GM10248 (cell line): ENCODE measurements at regions not wholly inside any gene's neighbourhood (a gene's known extent, or its start where the extent isn't known, plus 50 kb on each side); places are given as distances from the start of the nearest gene placed in this dataset.
"Not testable (repeated sequence)": the region's sequence is repeated elsewhere in the genome, so short reads cannot be mapped to it uniquely, and the experiment has no call there.

Experiments used
- CTCF ChIA-PET: fragments of 300-600 bp; sonication (Branson Sonifier 250); formaldehyde crosslinking; extraction: SDS; loops from one replicate; lab custom pipeline; 2021; ENCODE audit warnings: antibody characterized with exemption; lab: Yijun Ruan, JAX
- POLR2A ChIA-PET: fragments of 350-650 bp; sonication (Branson Sonifier 250); formaldehyde crosslinking; extraction: SDS; loops from one replicate; lab custom pipeline; 2020; ENCODE audit warnings: antibody characterized with exemption; lab: Yijun Ruan, JAX
- DNase-seq: peaks from one replicate; pipeline ENCODE4 v3.0.0; 2012; ENCODE audit errors: extremely low spot score
- TF ChIP-seq, protein P1 (sequence below): IDR thresholded peaks from 2 replicates; pipeline ENCODE4 v1.5.1; 2012; ENCODE audit warnings: mild to moderate bottlenecking, low read depth; ENCODE audit errors: extremely low read depth, missing control alignments, control extremely low read depth

DNA sequence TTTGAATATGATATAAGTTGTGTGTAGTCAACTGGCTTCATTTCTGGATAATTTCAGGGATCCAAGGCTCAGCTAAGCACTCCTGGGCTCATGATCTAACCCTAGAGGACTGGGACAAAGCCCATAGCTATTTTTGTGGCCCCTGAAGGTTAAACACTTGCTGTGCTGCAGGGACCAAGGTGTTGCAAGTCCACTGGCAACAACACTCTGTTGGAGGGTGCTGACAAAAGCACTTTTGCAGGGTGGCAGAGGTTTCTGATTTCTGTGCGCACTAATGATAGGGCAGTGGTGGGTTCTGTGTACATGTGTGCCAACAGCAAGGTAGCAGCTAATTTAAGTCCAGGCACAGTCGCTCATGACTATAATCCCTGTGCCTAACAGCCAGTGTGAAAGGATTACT, 445.3 kb upstream of the SYNCRIP start:
- TF ChIP-seq, protein P1, sequence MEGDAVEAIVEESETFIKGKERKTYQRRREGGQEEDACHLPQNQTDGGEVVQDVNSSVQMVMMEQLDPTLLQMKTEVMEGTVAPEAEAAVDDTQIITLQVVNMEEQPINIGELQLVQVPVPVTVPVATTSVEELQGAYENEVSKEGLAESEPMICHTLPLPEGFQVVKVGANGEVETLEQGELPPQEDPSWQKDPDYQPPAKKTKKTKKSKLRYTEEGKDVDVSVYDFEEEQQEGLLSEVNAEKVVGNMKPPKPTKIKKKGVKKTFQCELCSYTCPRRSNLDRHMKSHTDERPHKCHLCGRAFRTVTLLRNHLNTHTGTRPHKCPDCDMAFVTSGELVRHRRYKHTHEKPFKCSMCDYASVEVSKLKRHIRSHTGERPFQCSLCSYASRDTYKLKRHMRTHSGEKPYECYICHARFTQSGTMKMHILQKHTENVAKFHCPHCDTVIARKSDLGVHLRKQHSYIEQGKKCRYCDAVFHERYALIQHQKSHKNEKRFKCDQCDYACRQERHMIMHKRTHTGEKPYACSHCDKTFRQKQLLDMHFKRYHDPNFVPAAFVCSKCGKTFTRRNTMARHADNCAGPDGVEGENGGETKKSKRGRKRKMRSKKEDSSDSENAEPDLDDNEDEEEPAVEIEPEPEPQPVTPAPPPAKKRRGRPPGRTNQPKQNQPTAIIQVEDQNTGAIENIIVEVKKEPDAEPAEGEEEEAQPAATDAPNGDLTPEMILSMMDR, result no peak
- DNase-seq, result no peak
- ChIA-PET POLR2A (no interaction called here), CTCF (no interaction called here)

DNA sequence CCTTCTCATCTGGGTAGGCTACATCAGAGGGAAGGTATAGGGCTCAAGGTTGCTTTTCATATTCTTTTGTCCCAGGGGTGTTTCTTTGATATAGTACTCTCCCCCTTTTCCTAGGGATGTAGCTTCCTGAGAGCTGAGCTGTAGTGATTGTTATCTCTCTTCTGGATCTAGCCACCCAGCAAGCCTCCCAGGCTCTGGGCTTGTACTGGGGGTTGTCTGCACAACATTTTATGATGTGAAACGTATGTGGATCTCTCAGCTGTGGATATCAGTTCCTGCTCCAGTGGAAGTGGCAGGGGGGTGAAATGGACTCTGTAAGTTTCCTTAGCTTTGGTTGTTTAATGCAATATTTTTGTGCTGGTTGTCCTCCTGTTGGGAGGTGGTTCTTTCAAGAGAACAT, 437.3 kb upstream of the SYNCRIP start:
- POLR2A ChIA-PET, result no interaction called here
- CTCF ChIA-PET, result no interaction called here
- no peak for DNase-seq
- TF ChIP-seq, protein P1, result no peak

GRCh38 chr6:86070151-86070550, 427.5 kb upstream of the SYNCRIP start:
- CTCF ChIA-PET, result interaction anchor here (1.2 to 1.3 kb wide), 2 partner anchors 14 to 24 kb away, joined by 3 to 4 read pairs; no protein-coding TSS in a partner anchor
- TF ChIP-seq, protein P1, result no peak
- DNase-seq, result no peak
- POLR2A ChIA-PET, result no interaction called here

- CTCF ChIA-PET, result interaction anchor here (1.0 kb wide), 1 partner anchor 51 kb away, joined by 3 read pairs; no protein-coding TSS in a partner anchor
- POLR2A ChIA-PET, DNase-seq: not testable (repeated sequence)
Measured at GRCh38 chr6:86065002-86065401, 422.3 kb upstream of the SYNCRIP start.

GRCh38 chr6:86057293-86057980, 414.8 kb upstream of the SYNCRIP start:
- POLR2A ChIA-PET, CTCF ChIA-PET, DNase-seq: not testable (repeated sequence)

DNA sequence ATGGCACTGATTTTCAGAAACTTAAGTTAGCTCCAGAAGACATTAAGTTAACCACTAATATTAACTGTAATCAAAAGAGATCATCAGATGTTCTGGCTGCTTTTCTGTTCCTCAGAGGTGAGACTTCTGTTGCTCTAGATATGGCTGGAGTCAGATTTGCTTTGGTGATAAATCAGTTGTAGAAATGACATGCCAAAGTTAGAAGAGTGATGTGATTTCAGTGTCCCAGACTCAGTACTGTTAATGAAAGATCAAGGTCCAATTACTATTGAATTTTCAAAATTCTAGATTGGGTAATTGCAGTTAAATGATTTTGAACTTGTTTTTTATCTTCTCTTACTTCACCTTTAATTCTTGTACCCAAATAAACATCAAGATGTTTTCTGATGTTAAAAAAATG, 402.4 kb upstream of the SYNCRIP start:
- CTCF ChIA-PET, result no interaction called here
- POLR2A ChIA-PET, result no interaction called here
- no peak for DNase-seq
- TF ChIP-seq, protein P1, result no peak

GRCh38 chr6:86042214-86042613, 399.5 kb upstream of the SYNCRIP start:
- ChIA-PET POLR2A (no interaction called here), CTCF (no interaction called here)
- TF ChIP-seq, protein P1, result no peak
- no peak for DNase-seq

DNA sequence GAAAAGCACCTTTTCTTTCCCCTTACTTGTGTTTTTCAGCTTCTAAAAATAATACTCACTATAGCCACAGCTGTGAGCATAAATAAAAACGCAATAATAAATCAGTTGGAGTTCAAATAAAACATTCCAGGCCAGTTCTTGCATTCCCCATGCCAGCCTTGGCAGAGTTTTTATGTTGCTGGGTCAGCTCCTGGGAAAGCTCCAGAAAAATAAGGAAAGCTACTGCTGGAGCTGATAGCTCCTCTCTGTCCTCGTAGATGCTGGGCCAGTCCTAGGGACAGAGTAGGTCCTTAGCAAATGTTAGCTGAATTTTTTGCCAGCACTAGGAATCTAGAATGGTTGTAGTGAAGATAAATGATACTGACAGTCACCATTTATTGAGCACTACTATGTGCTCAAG, 389.0 kb upstream of the SYNCRIP start:
- no peak for DNase-seq
- POLR2A ChIA-PET, result no interaction called here
- TF ChIP-seq, protein P1, result no peak
- CTCF ChIA-PET, result interaction anchor here (1.0 to 1.4 kb wide), 3 partner anchors 11 to 36 kb away, joined by 3 to 4 read pairs (median 3); no protein-coding TSS in a partner anchor
